ENCODE measurements at regions not wholly inside any gene's neighbourhood (a gene's known extent, or its start where the extent isn't known, plus 50 kb on each side); places are given as distances from the start of the nearest gene placed in this dataset.

DNA sequence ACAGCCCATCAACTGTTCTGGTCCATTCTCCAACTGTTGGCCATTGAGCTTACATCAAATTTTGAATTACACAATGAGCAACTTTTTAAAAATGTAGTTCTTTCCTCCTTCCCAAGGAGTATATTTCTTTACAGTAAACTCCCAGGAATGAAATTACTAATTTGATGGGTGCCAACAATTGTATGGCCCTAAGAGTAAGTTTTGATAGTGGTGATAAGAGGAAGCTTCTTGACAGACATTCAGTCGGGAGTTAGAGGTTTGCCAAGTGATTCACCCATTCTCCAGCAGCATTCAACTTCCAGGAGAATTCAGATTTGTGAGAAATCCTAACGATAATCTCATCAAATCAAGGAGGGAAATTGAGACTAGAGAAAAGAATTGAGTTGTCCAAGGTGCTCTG is 579.9 kb downstream of the ACTL7B start:
- no peak overlapping the region for H3K4me3 Mint-ChIP-seq
- WGBS (ENCODE audit: extremely low coverage, insufficient read length, low lambda C conversion rate), result no CpG with 5 or more reads among the region's 2 CpGs
- Histone ChIP-seq H3K79me2 (ENCODE audit: insufficient read depth, low read length) (no peaks in the 10 kb centered on the region), H3K4ac (ENCODE audit: low read depth, low read length) (no peak overlapping the region), H2AFZ (ENCODE audit: low read length) (no peak overlapping the region), H2BK20ac (ENCODE audit: low read depth, low read length, poor library complexity, severe bottlenecking) (no peak overlapping the region), H3K9ac (ENCODE audit: extremely low read depth, insufficient read length, low read length) (no peak overlapping the region), H3K79me1 (ENCODE audit: insufficient read depth, low read depth, low read length, poor library complexity, severe bottlenecking) (no peaks in the 10 kb centered on the region), H4K5ac (ENCODE audit: insufficient read length, low read depth, low read length) (no peak overlapping the region), H3K23me2 (ENCODE audit: insufficient read length, low read depth, low read length, poor library complexity, severe bottlenecking) (no peaks in the 10 kb centered on the region), H2BK120ac (ENCODE audit: low read depth, low read length, poor library complexity, severe bottlenecking) (no peak overlapping the region), H3K56ac (ENCODE audit: insufficient read length, low read depth, low read length) (no peak overlapping the region), H2BK15ac (ENCODE audit: low read depth, low read length) (no peak overlapping the region), H3K18ac (ENCODE audit: insufficient read length, low read depth, low read length) (no peak overlapping the region), H3K4me2 (ENCODE audit: insufficient read depth, insufficient read length, low read length) (no peak overlapping the region), H3K4me1 (ENCODE audit: insufficient read depth, low read length) (peaks cover 6% of the 10 kb centered on the region; the same call in 1 of the 2 replicates), H3K27ac (ENCODE audit: insufficient read length, low read depth, low read length) (no peak overlapping the region), H2AK5ac (ENCODE audit: insufficient read length, low read length) (no peak overlapping the region), H3T11ph (ENCODE audit: low read length) (no peak overlapping the region), H3K23ac (ENCODE audit: insufficient read length, low read depth, low read length) (no peak overlapping the region), H4K20me1 (ENCODE audit: control insufficient read depth, insufficient read depth, insufficient read length) (no peaks in the 10 kb centered on the region), H2BK12ac (ENCODE audit: insufficient read length, low read depth, low read length) (no peak overlapping the region), H2BK5ac (ENCODE audit: insufficient read length, low read length) (no peak overlapping the region), H3K9me3 (ENCODE audit: control insufficient read depth, low read depth, low read length) (no peaks in the 10 kb centered on the region), H4K91ac (ENCODE audit: insufficient read length, low read depth, low read length) (no peak overlapping the region), H4K8ac (replicated peaks; ENCODE audit: insufficient read length, low read depth, low read length) (no peak overlapping the region), H3K14ac (ENCODE audit: insufficient read depth, low read length) (no peak overlapping the region), H3K27me3 (ENCODE audit: insufficient read depth, low read length) (no peaks in the 10 kb centered on the region)
- DNase-seq, result no peak
- TF ChIP-seq, protein P1, sequence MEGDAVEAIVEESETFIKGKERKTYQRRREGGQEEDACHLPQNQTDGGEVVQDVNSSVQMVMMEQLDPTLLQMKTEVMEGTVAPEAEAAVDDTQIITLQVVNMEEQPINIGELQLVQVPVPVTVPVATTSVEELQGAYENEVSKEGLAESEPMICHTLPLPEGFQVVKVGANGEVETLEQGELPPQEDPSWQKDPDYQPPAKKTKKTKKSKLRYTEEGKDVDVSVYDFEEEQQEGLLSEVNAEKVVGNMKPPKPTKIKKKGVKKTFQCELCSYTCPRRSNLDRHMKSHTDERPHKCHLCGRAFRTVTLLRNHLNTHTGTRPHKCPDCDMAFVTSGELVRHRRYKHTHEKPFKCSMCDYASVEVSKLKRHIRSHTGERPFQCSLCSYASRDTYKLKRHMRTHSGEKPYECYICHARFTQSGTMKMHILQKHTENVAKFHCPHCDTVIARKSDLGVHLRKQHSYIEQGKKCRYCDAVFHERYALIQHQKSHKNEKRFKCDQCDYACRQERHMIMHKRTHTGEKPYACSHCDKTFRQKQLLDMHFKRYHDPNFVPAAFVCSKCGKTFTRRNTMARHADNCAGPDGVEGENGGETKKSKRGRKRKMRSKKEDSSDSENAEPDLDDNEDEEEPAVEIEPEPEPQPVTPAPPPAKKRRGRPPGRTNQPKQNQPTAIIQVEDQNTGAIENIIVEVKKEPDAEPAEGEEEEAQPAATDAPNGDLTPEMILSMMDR (conservative IDR thresholded peaks at IDR 0.05), result no peak
- no peaks in the 10 kb centered on the region; the same call in 1 of the 2 replicates for H3K27me3 Mint-ChIP-seq (ENCODE audit: low read depth)
- no peak overlapping the region; a peak in 1 of 7 replicates for H3K27ac Mint-ChIP-seq
- peaks cover 25 to 28% of the 10 kb centered on the region in 2 experiments for H3K4me1 Mint-ChIP-seq
- H3K9me3 Mint-ChIP-seq, result no peaks in the 10 kb centered on the region; a peak in 1 of 5 replicates
- H3K36me3 Mint-ChIP-seq (ENCODE audit: insufficient read depth in 1 of 3, low read depth in 3 of 3), result no peaks in the 10 kb centered on the region
